HG02571 (cell line): ENCODE measurements at regions not wholly inside any gene's neighbourhood (a gene's known extent, or its start where the extent isn't known, plus 50 kb on each side); places are given as distances from the start of the nearest gene placed in this dataset.

Experiments used
- ATAC-seq: cut with Tn5 transposase; IDR thresholded peaks from one replicate; pipeline ENCODE4 v1.9.1; 2021; ENCODE audit warnings: mild to moderate bottlenecking, moderate library complexity; ENCODE audit not compliant: unreplicated experiment

DNA sequence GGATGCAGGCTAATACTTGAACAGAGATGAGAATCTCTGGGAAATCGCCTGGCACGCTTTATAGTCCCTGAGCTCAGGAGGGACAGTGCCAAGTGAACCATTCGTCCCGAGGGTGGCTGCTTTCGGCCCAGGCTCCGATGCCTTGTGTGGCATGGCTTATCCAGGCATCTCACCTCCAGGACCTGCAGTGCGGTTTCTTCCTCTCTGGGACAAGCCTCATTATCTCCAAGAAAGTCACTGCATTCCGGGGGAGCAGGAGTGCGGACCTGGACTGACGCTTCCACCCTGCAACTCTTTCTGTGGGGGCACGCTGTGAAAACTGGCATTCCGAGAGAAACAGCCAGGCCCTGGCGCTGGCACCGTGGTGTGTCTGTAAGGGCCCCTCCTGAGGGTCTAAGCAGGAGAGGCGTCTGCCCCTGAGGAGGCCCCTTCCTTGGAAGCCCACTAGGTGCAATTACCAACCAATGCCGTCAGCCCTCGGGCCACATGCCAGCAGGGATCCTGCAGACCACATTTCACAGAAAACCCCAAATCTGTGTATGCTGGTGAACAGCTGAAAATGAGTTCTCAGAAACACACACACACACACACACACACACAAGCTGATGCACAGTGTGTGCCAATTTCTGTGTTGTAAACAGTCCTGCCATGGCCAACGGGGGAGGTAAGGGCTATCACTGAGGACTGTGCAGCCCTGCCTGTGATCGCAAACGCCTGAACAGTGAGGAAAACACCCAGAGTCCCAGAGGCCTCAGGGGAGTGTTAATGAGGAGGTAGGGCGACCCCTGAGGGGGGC, 351.9 kb upstream of the SALL3 start:
- ATAC-seq, result no peak

DNA sequence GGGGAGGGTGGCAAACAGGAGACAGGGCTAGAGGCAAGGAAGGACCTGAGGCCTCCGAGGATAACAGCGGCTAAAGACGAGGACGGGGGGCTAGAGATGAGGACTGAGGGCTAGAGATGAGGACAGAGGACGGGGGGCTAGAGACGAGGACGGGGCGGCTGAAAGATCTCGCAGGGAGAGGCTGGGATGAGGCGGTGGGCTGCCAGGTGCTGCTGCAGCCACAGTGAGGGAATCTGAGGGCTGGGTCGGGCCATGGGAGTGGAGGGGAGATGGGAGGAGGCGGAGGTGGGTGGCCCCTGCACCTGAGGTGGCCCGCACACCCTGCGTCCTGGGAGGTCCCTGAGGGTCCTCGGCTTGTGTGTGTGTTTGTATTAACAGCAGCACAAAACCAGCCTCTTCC, 350.2 kb upstream of the SALL3 start:
- no peak for ATAC-seq

DNA sequence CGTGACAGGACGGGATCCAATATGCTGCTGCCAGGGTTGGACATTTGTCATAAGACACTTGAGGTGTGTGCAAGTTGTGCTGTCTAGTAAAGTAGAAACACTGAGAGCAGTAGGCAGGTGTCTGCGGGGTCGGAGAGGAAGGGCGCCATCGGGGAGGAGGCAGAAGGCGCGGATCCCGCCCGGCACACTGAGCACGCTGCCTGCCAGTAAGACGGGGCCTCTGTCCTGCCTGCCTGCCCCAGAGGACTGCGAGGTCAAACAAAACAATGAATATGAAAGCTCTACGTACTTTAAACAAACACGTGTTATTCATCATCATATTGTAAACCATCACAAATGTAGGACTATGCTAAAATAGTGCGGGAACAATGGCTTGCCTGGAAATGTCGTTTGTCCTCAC, 349.3 kb upstream of the SALL3 start:
- ATAC-seq, result no peak

DNA sequence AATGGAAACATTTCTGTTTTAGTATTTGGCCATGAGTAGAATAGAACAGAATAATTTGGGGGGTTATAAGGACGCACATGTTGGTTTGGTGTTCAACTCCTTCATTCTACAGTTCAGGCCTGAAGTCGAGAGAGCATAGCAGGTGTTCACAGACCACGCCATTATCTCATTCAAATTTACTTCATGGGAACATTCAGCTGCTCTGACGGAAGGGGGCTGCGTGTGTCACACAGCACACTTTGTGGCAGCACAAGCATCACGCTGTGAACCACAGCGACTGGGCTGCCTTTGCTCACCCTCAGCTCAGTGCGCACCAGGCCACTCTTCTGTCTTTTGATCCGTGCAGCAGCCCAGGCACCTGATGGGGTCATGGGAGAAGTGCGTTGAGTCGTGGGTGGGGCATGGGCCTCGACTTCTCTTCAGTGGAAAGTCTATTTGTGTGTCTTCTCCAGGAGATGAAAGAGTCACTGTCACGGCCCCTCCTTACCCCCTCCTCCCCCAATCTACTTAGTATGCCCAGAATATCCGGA, 348.6 kb upstream of the SALL3 start:
- no peak for ATAC-seq

DNA sequence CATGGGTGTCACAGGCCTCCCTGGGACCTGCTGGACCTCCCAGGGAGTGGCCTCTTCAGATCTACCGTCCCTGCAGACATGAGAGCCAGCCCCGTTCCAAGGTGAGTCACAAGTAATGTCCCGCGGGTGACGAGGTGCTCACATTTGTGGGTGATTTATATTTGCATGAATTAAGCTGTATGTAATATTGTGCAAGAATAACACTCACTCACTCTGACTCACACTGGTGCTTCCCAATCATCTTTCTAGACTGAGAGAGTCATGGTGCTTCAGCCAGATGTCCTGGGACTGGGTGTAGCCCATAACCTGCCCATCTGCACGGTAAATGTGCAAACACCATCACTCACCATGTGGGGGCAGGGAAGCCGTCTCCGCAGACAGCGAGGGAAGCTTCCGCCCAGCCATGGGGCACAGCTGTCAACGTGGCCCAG, 347.5 kb upstream of the SALL3 start:
- ATAC-seq, result no peak

DNA sequence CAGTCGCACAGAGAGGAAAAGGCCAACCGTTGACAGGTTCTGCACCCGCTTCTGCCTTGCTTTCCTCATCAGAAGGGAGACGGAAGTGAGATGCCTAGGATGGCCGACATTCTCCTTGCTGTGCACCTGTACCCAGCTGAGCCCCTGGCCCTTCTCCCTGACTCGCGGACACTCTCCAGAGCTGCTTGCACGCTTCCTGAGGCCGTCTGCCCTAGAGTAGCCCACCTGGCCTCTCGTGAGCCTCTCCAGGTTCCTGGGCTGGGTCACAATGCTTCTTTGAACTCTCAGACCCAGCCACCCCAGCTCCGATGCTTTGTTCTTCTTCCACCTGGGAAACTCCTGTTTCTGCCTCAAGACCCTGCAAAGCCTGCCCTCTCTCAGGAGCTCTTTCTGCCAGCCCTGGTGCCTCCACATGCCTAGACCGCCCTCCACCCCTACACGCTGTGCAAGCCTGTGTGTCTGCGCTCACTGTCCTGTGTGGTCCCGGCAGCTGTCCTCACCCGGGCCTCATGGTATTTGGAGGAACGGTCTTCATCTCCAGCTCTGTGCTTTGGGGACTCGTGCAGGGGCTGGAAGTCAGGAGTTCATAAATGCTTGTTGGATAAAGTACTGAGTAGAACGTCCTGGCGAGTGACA, 345.4 kb upstream of the SALL3 start:
- ATAC-seq, result no peak

DNA sequence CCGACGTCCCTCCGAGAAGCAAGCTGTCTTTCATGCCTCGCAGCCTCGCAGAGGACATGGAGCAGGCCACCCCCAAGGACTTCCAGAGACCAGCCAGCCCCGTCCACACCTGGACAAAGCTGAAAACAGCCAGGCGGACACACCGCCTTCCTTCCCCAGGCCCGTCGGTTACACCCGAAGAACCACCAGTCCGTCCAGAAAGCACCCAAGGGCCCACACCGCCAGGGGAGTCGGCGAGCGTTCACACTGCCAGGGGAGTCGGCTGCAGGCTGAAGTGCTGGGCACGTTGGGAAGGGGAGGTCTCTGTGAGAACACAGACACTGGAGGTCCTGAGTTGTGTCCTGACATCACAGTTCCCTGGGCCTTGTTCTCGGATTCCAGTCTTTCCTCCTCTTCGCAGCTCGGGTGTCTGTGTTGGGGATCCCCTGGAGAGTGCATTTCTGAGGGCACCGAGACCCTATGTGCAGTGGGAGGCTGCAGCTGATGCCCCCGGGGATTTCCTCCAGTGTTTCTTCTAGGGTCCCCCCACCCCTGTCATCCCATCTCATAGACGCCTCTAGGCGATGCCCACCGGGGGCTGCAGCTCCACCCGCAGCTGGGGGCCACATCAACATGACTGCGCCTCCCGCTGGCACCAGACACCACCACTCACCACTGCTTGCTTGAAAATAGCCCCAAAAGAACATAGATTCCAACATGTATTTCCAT, 344.4 kb upstream of the SALL3 start:
- ATAC-seq, result no peak

DNA sequence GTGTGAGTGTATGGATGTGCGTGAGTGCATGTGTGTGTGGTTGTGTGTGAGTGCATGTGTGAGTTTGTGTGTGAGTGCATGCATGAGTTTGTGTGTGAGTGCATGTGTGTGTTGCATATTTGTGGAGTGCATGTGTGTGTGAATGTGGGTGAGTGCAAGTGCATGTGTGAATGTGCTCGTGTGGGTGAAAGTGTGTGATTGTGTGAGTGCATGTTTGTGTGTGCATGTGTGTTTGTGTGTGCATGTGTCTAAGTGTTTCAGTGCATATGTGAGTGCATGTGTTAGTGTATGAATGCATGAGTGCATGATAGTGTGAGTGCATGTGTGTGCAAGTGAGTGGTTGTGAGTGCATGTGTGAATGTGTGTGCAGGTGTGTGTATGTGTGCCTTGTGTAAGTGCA, 343.4 kb upstream of the SALL3 start:
- no peak for ATAC-seq

DNA sequence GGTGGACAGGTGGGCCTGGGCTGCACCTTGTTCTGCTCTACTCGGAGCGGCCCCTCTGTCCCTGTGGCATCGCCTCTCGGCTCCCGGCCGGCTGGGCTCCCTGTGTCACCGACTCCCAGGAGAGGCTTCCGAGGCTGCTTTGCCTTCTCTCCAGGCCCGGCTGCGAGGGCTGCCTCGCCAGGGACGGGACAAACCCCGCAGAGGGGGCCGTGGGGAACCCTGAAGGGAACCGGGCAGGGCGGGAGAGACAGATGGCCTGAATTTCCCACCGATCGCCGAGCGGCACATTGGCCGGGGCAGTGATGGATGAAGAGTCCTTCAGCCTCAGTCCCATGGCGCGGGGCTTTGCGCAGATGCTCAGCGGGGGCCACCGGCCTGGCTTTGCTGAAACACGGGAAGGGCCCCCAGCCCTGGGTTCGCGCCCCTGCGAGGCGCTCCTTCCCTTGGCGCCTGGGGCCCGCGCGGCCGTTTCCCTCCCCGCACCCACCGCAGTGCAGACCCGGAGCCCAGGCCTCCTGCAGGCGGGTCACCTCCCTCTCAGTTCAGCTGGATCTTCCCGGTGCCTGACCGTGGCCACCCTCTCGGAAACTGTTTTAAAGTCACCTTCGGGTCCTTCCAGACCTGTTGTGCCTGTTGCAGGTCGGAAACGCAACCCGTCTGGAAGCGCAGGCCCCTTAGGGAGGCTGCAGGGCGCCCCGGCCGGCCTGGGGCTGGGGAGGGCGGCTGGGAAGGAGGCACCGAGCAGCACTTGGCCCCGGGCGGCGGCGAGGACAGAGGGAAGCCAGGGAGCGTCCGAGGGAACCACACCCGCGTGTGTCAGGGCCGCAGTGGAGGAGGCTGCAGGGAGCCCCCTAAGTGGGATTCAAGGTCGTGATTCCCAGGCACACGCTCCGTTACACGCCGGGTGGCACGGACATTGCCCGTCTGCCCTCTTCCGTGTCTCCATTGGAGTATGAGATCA, 341.9 kb upstream of the SALL3 start:
- no peak for ATAC-seq

DNA sequence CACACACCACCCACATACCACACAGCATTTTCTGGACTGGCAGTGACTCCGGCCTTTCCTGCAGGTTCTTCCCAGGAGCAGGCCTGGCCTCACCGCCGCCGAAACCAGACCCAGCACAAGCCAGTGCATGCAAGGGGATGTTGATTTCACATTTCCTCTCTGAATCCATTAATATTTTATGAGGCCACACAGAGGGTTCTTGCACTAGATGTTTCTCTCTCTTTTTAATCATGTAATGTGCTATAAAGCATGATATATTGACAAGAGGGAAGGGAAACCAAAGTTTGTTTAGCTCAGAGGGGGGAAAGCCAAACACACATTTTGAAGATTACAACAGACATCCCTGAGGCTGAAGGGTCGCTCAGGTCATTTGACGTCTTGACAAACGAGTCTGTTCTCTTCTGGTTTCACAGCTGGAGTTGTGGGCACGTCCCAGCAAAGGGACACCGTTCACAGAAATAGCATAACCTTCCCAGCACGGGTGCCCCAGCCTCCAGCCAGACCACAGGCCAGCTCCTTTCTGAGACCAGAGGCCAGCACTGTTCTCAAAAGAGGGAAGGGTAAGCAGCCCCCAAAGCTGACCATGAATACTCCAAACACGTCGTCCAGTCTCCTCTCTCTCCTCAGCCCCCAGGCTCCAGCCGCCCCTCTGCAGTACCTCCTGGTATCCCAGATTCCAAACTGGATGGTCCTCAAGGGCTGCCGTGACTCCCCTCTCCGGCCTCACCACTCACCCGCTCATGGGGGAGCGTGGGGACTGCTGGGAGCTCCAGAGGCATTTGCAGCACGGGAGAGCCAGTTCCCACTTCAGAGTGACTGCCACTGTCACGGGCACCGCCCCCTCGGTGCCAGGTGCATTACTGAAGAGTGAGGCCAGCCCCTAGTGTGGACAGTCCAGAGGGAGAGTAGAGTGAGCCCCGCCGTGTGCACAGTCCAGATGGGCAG, 340.3 kb upstream of the SALL3 start:
- ATAC-seq, result no peak

DNA sequence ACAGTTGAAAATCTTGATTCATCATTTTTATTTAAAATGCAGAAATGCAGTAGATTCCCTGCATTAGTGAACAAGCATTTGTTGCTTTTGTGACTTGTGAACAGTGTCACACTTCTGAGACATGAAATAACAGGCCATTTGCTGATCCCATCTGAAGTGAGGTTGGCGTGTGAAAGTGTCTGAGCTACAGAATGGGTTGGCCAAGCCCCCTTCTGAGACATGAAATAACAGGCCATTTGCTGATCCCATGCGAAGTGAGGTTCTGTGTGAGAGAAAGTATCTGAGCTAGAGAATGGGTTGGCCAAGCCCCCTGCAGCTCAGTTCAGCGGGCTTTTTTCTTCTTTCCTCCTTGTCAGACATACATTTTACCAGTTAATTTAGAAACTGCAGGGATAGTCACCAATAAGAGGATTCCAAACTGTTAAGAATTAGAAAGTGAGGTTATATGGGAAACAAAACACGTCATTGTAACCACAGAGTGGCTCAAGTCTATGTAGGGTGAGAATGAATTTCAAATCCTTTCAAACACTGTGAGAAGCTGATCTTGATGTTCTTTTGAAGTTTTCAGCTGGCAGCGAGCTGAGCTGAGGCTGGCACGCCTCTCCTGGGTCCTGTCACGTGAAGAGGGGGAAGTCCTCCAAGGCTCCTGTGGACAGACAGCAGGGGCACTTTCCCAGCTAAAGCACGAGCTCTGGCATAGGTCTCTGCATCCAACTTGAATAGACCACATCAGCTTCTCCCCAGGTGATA, 339.2 kb upstream of the SALL3 start:
- ATAC-seq, result no peak

DNA sequence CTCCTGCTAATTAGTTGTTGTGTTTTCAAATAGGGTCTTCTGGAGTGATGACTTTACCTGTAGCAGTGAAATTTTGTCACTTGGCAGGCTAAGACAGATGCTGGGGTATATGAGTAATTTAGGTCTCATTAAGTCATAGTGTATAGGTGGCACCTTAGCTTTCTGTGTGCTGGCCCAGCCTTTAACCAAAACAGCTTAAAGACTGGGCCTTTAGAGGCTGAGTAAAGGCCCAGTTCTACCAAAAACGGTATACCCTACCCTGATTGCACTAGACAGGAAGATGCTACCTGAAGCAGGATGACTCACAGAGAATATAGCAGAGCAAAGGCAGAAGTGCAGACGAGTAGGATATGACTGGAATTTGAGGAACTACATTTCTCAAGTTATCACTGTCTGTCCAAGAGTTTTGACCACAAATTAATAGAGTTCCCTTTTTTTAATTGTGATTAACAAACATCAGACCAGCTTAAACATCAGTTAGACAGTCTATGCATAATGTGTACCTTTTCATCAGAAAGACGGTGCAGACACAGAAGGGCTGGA, 337.9 kb upstream of the SALL3 start:
- ATAC-seq, result no peak

DNA sequence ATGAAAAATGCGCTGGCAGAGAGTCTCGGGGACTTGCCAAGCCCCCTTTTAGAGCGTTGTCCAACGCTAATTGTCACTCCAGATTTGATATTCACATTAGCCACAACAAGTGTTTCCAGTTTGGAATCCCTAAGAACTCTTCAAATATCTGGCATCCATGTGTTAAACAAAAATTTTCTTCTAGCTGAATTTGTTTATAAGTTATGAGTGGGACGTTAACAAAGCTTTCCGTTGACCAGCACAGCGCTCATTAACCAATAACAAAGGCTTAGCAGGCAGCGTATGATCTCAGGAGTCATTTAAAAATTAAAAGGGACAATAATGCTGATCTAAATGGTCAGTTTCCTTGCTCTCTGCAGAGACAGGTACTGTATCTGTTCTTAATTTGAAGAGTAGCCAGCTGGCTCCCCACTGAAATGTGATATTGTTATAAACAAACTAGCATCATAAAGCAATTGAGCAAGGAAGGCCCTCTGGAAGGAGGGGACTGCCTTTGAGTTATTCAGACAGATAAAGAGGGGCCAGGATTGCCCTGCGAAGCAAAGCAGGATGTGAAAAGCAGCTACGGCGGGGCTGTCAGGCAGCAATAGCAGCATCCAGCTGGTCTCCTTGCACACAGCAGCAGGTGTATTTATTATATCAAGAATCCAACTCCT, 337.2 kb upstream of the SALL3 start:
- no peak for ATAC-seq

DNA sequence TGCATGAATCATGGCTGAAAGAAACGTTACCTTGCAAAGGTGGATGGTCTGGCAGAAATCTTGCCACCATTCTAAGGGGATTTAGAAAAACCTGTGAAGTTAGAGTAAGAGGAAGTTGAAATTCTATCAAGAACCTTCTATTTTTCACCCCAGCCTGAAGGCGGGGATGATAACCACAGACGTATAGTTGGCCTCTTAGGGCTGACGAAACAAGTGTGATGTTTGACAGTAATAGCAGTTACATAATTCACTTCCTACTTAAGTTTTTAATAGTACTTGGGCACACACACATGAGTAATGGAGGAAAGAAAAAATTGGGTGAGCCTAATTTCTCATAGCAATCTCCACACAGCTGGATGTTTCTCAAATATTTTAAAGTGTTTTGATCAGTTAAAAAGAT, 336.6 kb upstream of the SALL3 start:
- ATAC-seq, result no peak

DNA sequence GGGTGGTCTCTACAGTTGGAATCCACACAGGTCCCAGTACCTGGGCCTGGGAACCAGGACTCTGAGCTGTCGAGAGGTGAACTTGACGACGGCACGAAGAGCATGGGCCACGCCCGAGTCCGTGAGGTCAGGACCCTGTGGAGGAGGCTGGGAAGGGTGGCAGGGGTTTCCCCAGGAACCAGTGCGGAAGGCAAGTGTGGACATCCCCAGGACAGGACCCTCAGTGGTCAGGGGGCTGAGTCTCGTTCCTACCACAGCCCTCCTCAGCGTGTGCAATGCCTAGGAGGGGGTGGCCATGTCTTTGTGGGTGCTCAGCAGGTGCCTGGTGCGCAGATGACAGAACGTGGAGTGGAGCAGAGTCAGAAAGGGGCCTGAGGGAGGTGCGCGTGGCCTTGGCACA, 335.6 kb upstream of the SALL3 start:
- ATAC-seq, result no peak

DNA sequence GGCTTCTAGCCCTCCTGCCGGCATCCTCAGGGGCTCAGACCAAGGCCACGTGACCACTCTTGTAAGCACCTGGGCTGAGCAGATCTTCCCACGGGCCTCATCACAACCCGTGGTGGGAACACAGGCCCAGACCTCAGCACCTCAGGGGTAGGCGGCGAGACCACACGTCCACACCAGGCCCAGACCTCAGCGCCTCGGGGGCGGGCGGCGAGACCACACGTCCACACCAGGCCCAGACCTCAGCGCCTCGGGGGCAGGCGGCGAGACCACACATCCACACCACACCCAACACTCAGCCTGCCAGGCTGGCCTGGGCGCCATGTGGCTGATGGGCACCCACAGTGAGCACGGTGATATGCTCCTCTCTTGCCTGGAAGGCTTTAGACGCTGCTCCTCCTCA, 334.4 kb upstream of the SALL3 start:
- ATAC-seq, result no peak

DNA sequence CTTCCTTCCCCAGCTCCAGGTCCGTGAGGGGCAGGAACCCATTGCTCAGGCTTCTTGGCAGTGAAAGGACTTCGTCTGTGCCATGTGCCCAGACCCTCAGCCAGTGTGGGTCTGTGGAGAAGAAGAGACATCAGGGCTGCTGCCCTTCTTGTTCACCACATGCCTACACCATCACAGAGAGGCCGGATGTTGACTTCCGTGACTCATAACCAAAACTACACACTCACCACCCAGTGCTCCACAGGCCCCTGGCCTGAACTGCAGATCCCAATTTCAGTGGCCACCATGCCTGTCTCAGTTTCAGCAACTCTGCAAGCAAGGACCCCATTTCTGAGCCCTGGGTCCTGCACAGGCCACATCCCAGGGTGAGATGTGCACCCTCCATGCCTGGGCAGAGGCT, 332.6 kb upstream of the SALL3 start:
- ATAC-seq, result no peak

DNA sequence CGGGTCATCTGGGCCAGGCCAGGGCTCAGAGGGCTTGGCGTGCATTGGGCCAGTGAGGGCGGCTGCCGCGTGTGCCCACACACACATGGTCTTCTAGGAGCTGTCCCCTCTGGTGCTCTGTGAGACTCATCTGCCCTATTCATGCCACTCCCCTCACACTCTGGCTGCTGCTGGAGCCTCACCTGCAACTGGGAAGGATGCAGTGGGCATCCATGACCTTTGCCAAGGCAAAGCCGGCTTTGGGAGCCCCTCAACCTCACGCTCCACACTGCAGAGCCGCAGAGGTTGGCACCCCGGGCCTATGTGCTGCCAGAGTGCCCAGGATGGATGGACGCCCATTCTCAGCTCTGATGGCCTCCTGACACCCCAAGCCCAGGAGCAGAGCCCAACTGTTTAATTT, 330.2 kb upstream of the SALL3 start:
- no peak for ATAC-seq
